Caco-2 (cell line): ENCODE measurements at regions not wholly inside any gene's neighbourhood (a gene's known extent, or its start where the extent isn't known, plus 50 kb on each side); places are given as distances from the start of the nearest gene placed in this dataset.

Source experiments
- BruUV-seq: library from RNA; stranded (reverse); fragments of 400-500 nt; replicated peaks from 2 replicates; lab custom pipeline; 2021; lab: Mats Ljungman, UMichigan
- CTCF ChIA-PET: fragments of 300-600 bp; sonication (Branson Sonifier 250); formaldehyde crosslinking; loops from one replicate; lab custom pipeline; 2022; ENCODE audit warnings: antibody characterized with exemption; lab: Charles Lee
- POLR2A ChIA-PET: fragments of 300-600 bp; sonication (Branson Sonifier 250); formaldehyde crosslinking; loops from one replicate; lab custom pipeline; 2022; ENCODE audit warnings: antibody characterized with exemption; lab: Charles Lee
- DNase-seq, 2 experiments: peaks; one replicate each; pipeline versions ENCODE4 v3.0.0 to v3.0.0-alpha.2; 2020 to 2022
- H3K27me3 ChIP-seq: replicated peaks from 2 replicates; pipeline ENCODE4 v1.6.0; 2011; ENCODE audit warnings: low read length; ENCODE audit not compliant: control insufficient read depth, insufficient read depth
- H3K36me3 ChIP-seq: 2 replicates; pipeline ENCODE4 v1.5.1; 2011; ENCODE audit warnings: low read length; ENCODE audit not compliant: control insufficient read depth, insufficient read depth
- H3K4me1 ChIP-seq: fragments of 250-450 bp; sonication (Bioruptor Pico); 2 replicates; pipeline ENCODE4 v1.5.1; 2020; ENCODE audit warnings: mild to moderate bottlenecking
- H3K4me3 ChIP-seq: 2 replicates; pipeline ENCODE4 v1.5.1; 2011; ENCODE audit warnings: low read depth, mild to moderate bottlenecking, control low read depth, low read length
- H3K9me3 ChIP-seq: fragments of 250-450 bp; sonication (Bioruptor Pico); 2 replicates; pipeline ENCODE4 v1.5.1; 2020; ENCODE audit warnings: mild to moderate bottlenecking, moderate library complexity
- H3K27ac Mint-ChIP-seq: one replicate; pipeline ENCODE4 v1.8.0; 2022; ENCODE audit warnings: mixed read lengths; ENCODE audit not compliant: unreplicated experiment
- H3K27me3 Mint-ChIP-seq: one replicate; pipeline ENCODE4 v1.8.0; 2022; ENCODE audit warnings: mixed read lengths; ENCODE audit not compliant: insufficient read depth, unreplicated experiment
- H3K36me3 Mint-ChIP-seq: one replicate; pipeline ENCODE4 v1.8.0; 2022; ENCODE audit warnings: mild to moderate bottlenecking, mixed read lengths; ENCODE audit not compliant: insufficient read depth, unreplicated experiment
- H3K4me1 Mint-ChIP-seq: one replicate; pipeline ENCODE4 v1.8.0; 2022; ENCODE audit warnings: low read depth, mixed read lengths; ENCODE audit not compliant: unreplicated experiment
- H3K4me3 Mint-ChIP-seq: one replicate; pipeline ENCODE4 v1.8.0; 2022; ENCODE audit warnings: mild to moderate bottlenecking, moderate library complexity, mixed read lengths; ENCODE audit not compliant: unreplicated experiment
- H3K9me3 Mint-ChIP-seq: one replicate; pipeline ENCODE4 v1.8.0; 2022; ENCODE audit warnings: mixed read lengths; ENCODE audit not compliant: unreplicated experiment
- CTCF ChIP-seq, 2 experiments: fragments of 200-600 bp in 1 of 2; IDR thresholded peaks; 1 replicate in 1 of 2; 2 replicates in 1 of 2; pipeline versions ENCODE4 v1.5.1 to v1.8.0; 2011 to 2022; ENCODE audit warnings: antibody characterized with exemption in 1 of 2, control low read depth in 1 of 2, inconsistent platforms in 1 of 2, low read depth in 1 of 2, low read length in 1 of 2, mild to moderate bottlenecking in 1 of 2, moderate library complexity in 1 of 2; ENCODE audit not compliant: insufficient read depth in 1 of 2, severe bottlenecking in 1 of 2, unreplicated experiment in 1 of 2
- intact Hi-C: fragments of 100-400 bp; cut with micrococcal nuclease; formaldehyde crosslinking; loops from one replicate; pipeline ENCODE4 v1.10.0; 2022; ENCODE audit not compliant: unreplicated experiment

GRCh38 chr2:9717886-9718451 lies 87.2 kb upstream of the YWHAQ start:
- H3K27me3 Mint-ChIP-seq: no peaks in the 10 kb centered on the region
- H3K4me1 ChIP-seq: peaks cover 4% of the 10 kb centered on the region; the same call in 1 of the 2 replicates
- no peaks in the 10 kb centered on the region for H3K9me3 Mint-ChIP-seq
- CTCF ChIA-PET: no interaction called here
- no peaks in the 10 kb centered on the region for H3K27me3 ChIP-seq
- H3K4me3 ChIP-seq: no peak overlapping the region
- H3K4me3 Mint-ChIP-seq: no peak overlapping the region
- H3K4me1 Mint-ChIP-seq: no peaks in the 10 kb centered on the region
- no peak for TF ChIP-seq CTCF (IDR thresholded peaks at IDR 0.05; ENCODE audit: insufficient read depth in 1 of 2, low read depth in 1 of 2, low read length in 1 of 2, severe bottlenecking in 1 of 2, unreplicated experiment in 1 of 2)
- no peaks in the 10 kb centered on the region for H3K36me3 Mint-ChIP-seq
- DNase-seq: no peak
- H3K36me3 ChIP-seq: no peaks in the 10 kb centered on the region
- BruUV-seq: no TSS peak
- intact Hi-C loops: no loop called here
- no peaks in the 10 kb centered on the region for H3K9me3 ChIP-seq
- no peak overlapping the region for H3K27ac Mint-ChIP-seq
- POLR2A ChIA-PET: interaction anchor here (0.6 kb wide), 1 partner anchor 86 kb away, joined by 5 read pairs; no protein-coding TSS in a partner anchor

- ChIA-PET POLR2A (no interaction called here), CTCF (no interaction called here)
- H3K27me3 ChIP-seq: no peaks in the 10 kb centered on the region
- H3K36me3 ChIP-seq: no peaks in the 10 kb centered on the region
- H3K4me3 ChIP-seq: no peak overlapping the region
- no peaks in the 10 kb centered on the region for H3K9me3 Mint-ChIP-seq
- H3K4me1 Mint-ChIP-seq: no peaks in the 10 kb centered on the region
- H3K4me3 Mint-ChIP-seq: no peak overlapping the region
- peaks cover 4% of the 10 kb centered on the region; the same call in 1 of the 2 replicates for H3K4me1 ChIP-seq
- no TSS peak for BruUV-seq
- no peak for TF ChIP-seq CTCF (IDR thresholded peaks at IDR 0.05; ENCODE audit: insufficient read depth in 1 of 2, low read depth in 1 of 2, low read length in 1 of 2, severe bottlenecking in 1 of 2, unreplicated experiment in 1 of 2)
- DNase-seq: no peak
- no peak overlapping the region for H3K27ac Mint-ChIP-seq
- H3K9me3 ChIP-seq: no peaks in the 10 kb centered on the region
- intact Hi-C loops: no loop called here
- H3K36me3 Mint-ChIP-seq: no peaks in the 10 kb centered on the region
- H3K27me3 Mint-ChIP-seq: no peaks in the 10 kb centered on the region
Observed at GRCh38 chr2:9720352-9721093, 89.7 kb upstream of the YWHAQ start.

GRCh38 chr2:9721344-9721743 lies 90.5 kb upstream of the YWHAQ start:
- intact Hi-C loops: no loop called here
- TF ChIP-seq CTCF (IDR thresholded peaks at IDR 0.05; ENCODE audit: insufficient read depth in 1 of 2, low read depth in 1 of 2, low read length in 1 of 2, severe bottlenecking in 1 of 2, unreplicated experiment in 1 of 2): no peak
- Mint-ChIP-seq H3K4me3 (no peak overlapping the region), H3K27me3 (no peaks in the 10 kb centered on the region), H3K4me1 (no peaks in the 10 kb centered on the region), H3K36me3 (no peaks in the 10 kb centered on the region), H3K27ac (no peak overlapping the region), H3K9me3 (no peaks in the 10 kb centered on the region)
- H3K4me3 ChIP-seq: no peak overlapping the region
- no TSS peak for BruUV-seq
- ChIA-PET CTCF (no interaction called here), POLR2A (no interaction called here)
- H3K4me1 ChIP-seq: peaks cover 4% of the 10 kb centered on the region; the same call in 1 of the 2 replicates
- no peaks in the 10 kb centered on the region for H3K9me3 ChIP-seq
- no peaks in the 10 kb centered on the region for H3K27me3 ChIP-seq
- no peak for DNase-seq
- H3K36me3 ChIP-seq: no peaks in the 10 kb centered on the region
